GM06990 (cell line): ENCODE measurements at regions not wholly inside any gene's neighbourhood (a gene's known extent, or its start where the extent isn't known, plus 50 kb on each side); places are given as distances from the start of the nearest gene placed in this dataset.

Source experiments
- DNase-seq: peaks from one replicate; pipeline ENCODE4 v3.0.0-alpha.2; 2011; ENCODE audit not compliant: insufficient read length; ENCODE audit errors: extremely low read depth
- H3K27me3 ChIP-seq: replicated peaks from 2 replicates; pipeline ENCODE4 v1.6.0; 2011; ENCODE audit warnings: low read length; ENCODE audit not compliant: control insufficient read depth, insufficient read depth
- H3K36me3 ChIP-seq: 2 replicates; pipeline ENCODE4 v1.5.1; 2011; ENCODE audit warnings: low read length; ENCODE audit not compliant: control insufficient read depth, insufficient read depth
- H3K4me3 ChIP-seq: replicated peaks from 2 replicates; pipeline ENCODE4 v1.5.1; 2011; ENCODE audit warnings: low read depth, mild to moderate bottlenecking, control low read depth, low read length
- CTCF ChIP-seq: IDR thresholded peaks from 2 replicates; pipeline ENCODE4 v1.5.1; 2011; ENCODE audit warnings: low read length, control low read depth, mild to moderate bottlenecking, inconsistent platforms; ENCODE audit not compliant: insufficient read depth, poor library complexity, severe bottlenecking

GRCh38 chr2:66110086-66110485 is 324.8 kb upstream of the MEIS1 start:
- Histone ChIP-seq H3K27me3 (no peaks in the 10 kb centered on the region), H3K4me3 (no peak overlapping the region), H3K36me3 (no peaks in the 10 kb centered on the region)
- TF ChIP-seq CTCF: no peak
- DNase-seq: no peak

- Histone ChIP-seq H3K36me3 (no peaks in the 10 kb centered on the region), H3K4me3 (no peak overlapping the region), H3K27me3 (no peaks in the 10 kb centered on the region)
- no peak for DNase-seq
- TF ChIP-seq CTCF: no peak
Measured at GRCh38 chr2:66109419-66109818, 325.5 kb upstream of the MEIS1 start.

- no peak for TF ChIP-seq CTCF
- Histone ChIP-seq H3K4me3 (no peak overlapping the region), H3K36me3 (no peaks in the 10 kb centered on the region), H3K27me3 (no peaks in the 10 kb centered on the region)
- no peak for DNase-seq
Measured at GRCh38 chr2:66105066-66105753, 329.7 kb upstream of the MEIS1 start.

GRCh38 chr2:66103581-66103980 is 331.3 kb upstream of the MEIS1 start:
- Histone ChIP-seq H3K27me3 (no peaks in the 10 kb centered on the region), H3K4me3 (no peak overlapping the region), H3K36me3 (no peaks in the 10 kb centered on the region)
- TF ChIP-seq CTCF: no peak
- no peak for DNase-seq

- TF ChIP-seq CTCF: no peak
- no peak for DNase-seq
Measured at GRCh38 chr2:66101206-66101605, 333.7 kb upstream of the MEIS1 start.

More at GRCh38 chr2:66101206-66101605, 333.7 kb upstream of the MEIS1 start:
- H3K36me3 ChIP-seq: no peaks in the 10 kb centered on the region
- H3K27me3 ChIP-seq: no peaks in the 10 kb centered on the region
- H3K4me3 ChIP-seq: no peak overlapping the region
